ENCODE measurements at regions not wholly inside any gene's neighbourhood (a gene's known extent, or its start where the extent isn't known, plus 50 kb on each side); places are given as distances from the start of the nearest gene placed in this dataset.
A peak's percentile ranks its signal among the peaks of the same experiment; 100 is the strongest.

DNA sequence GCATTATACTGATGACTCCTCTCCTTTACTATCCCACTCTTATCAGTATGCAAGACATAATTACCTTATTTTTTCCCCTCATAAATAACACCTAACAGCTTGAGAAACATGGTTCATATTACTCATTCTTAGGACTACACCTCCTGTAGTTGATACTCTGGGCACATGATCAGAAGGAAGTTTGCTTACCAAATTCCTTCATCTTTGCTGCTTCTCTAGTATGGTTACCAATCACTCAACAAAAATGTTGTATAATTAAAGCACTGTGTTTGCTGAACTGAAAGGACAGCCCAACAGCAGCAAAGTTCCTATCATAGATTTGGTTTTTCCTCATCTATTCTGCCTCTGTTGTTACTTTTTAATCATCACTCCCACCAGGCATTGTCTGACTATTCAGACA lies 586.3 kb downstream of the LRRIQ3 start:
- Histone ChIP-seq H3K27ac (ENCODE audit: low read depth, low read length, severe bottlenecking) (no peak overlapping the region), H3K9me3 (ENCODE audit: control insufficient read depth, low read length) (no peaks in the 10 kb centered on the region)

DNA sequence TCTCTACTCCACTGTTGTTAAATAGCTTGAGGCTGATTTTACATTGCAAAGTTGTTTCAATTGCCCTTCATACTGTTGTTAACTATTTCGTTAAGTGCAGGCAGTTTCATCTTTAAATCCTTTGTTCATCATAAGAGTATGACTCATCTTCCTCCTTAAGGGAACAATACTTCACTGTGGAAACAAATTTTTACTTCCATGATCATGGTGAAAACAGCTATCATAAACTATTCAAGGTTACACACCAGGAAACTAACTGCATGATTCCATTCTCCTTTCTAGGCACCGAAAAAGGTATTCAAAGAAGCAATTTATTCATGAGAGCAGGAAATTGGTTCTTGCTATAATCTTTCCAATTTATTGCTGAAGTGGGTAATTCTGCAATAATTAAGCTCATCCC lies 593.2 kb downstream of the LRRIQ3 start:
- H3K36me3 ChIP-seq (ENCODE audit: control insufficient read depth, insufficient read depth, low read length): no peaks in the 10 kb centered on the region
- 50% methylated on average over 1 of the region's 2 CpGs; no CpG with 5 or more reads in 1 of the 2 experiments for WGBS, 2 experiments (ENCODE audit: insufficient coverage in 2 of 2)
- no peaks in the 10 kb centered on the region for H3K4me1 ChIP-seq (ENCODE audit: control insufficient read depth, insufficient read depth, low read length, poor library complexity, severe bottlenecking)
- no peak overlapping the region for H3K27ac ChIP-seq (ENCODE audit: low read depth, low read length, severe bottlenecking)
- no peaks in the 10 kb centered on the region for H3K9me3 ChIP-seq (ENCODE audit: control insufficient read depth, low read length)
- H3K4me3 ChIP-seq (ENCODE audit: extremely low read depth, insufficient read depth, low read length, poor library complexity, severe bottlenecking): no peak overlapping the region

More for the DNA sequence above, 586.3 kb downstream of the LRRIQ3 start:
- Histone ChIP-seq H3K4me1 (ENCODE audit: control insufficient read depth, insufficient read depth, low read length, poor library complexity, severe bottlenecking) (no peaks in the 10 kb centered on the region), H3K4me3 (ENCODE audit: extremely low read depth, insufficient read depth, low read length, poor library complexity, severe bottlenecking) (no peak overlapping the region), H3K36me3 (ENCODE audit: control insufficient read depth, insufficient read depth, low read length) (no peaks in the 10 kb centered on the region)

DNA sequence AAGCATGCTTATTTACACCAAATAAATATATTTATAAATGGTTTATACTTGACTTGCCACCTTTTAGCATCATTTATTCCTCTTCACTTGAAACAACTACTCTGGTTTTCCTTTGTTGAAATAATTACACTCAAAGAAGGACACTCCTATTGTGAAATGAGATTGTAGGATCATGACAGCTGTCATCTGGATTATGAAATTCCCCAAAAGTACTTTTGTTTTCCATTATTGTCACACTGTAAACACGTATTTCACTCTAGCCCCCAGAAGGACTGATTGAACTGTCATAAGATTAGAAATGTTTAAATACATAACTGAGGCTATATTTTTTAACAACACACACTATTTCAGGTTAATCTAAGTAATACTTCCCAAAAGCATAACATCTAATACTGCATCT lies 593.8 kb downstream of the LRRIQ3 start:
- H3K4me3 ChIP-seq (ENCODE audit: extremely low read depth, insufficient read depth, low read length, poor library complexity, severe bottlenecking): no peak overlapping the region
- no peaks in the 10 kb centered on the region for H3K9me3 ChIP-seq (ENCODE audit: control insufficient read depth, low read length)
- H3K27ac ChIP-seq (ENCODE audit: low read depth, low read length, severe bottlenecking): no peak overlapping the region
- H3K36me3 ChIP-seq (ENCODE audit: control insufficient read depth, insufficient read depth, low read length): no peaks in the 10 kb centered on the region
- no peaks in the 10 kb centered on the region for H3K4me1 ChIP-seq (ENCODE audit: control insufficient read depth, insufficient read depth, low read length, poor library complexity, severe bottlenecking)
- no CpG with 5 or more reads among the region's 1 CpG for WGBS, 2 experiments (ENCODE audit: insufficient coverage in 2 of 2)

DNA sequence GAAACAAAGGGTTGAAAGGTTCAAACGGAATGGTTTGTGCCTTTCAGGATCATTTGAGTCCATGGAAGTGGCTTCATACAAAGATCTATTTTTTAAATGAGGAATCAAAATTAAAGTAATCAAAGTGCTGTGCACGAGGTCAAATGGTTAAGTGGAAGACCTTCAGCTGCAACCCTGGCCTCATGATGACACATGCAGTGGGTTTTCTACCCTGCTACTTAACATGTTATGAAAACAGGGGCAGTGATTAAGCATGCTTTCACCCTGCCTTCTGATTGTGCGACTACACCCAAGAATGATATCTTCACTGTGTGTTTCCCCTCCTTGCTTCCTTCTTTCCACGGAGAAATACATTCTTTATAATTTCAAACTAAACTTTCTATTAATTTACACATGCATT lies 604.2 kb downstream of the LRRIQ3 start:
- Histone ChIP-seq H3K4me3 (ENCODE audit: extremely low read depth, insufficient read depth, low read length, poor library complexity, severe bottlenecking) (no peak overlapping the region), H3K27ac (ENCODE audit: low read depth, low read length, severe bottlenecking) (peak overlapping the region; percentile 90), H3K4me1 (ENCODE audit: control insufficient read depth, insufficient read depth, low read length, poor library complexity, severe bottlenecking) (peaks cover 3% of the 10 kb centered on the region), H3K9me3 (ENCODE audit: control insufficient read depth, low read length) (no peaks in the 10 kb centered on the region), H3K36me3 (ENCODE audit: control insufficient read depth, insufficient read depth, low read length) (no peaks in the 10 kb centered on the region)
- 80% methylated on average over 2 of the region's 4 CpGs for WGBS, 2 experiments (ENCODE audit: insufficient coverage in 2 of 2)

DNA sequence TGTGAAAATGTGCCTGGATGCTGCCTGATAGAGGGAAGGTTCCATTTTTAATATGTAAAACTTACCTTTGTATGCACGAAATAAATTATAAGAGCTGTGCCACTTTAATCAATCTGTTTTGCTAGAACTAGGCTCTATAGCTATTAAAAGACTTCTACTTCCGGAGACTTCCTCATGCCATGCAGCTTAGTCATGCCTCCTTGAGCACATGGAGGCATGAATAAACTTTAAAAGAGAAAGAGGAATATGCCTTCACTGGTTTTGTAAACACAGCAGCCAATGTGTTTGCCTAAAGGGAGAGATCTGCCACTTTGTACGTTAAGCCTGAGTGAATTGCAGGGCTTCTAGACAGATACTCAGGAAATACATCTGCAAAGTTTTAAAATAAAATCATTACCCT lies 604.6 kb downstream of the LRRIQ3 start:
- Histone ChIP-seq H3K4me3 (ENCODE audit: extremely low read depth, insufficient read depth, low read length, poor library complexity, severe bottlenecking) (no peak overlapping the region), H3K4me1 (ENCODE audit: control insufficient read depth, insufficient read depth, low read length, poor library complexity, severe bottlenecking) (peaks cover 3% of the 10 kb centered on the region), H3K9me3 (ENCODE audit: control insufficient read depth, low read length) (no peaks in the 10 kb centered on the region), H3K36me3 (ENCODE audit: control insufficient read depth, insufficient read depth, low read length) (no peaks in the 10 kb centered on the region), H3K27ac (ENCODE audit: low read depth, low read length, severe bottlenecking) (peak overlapping the region; percentile 90)
- 83% methylated on average over 1 of the region's 3 CpGs; no CpG with 5 or more reads in 1 of the 2 experiments for WGBS, 2 experiments (ENCODE audit: insufficient coverage in 2 of 2)

DNA sequence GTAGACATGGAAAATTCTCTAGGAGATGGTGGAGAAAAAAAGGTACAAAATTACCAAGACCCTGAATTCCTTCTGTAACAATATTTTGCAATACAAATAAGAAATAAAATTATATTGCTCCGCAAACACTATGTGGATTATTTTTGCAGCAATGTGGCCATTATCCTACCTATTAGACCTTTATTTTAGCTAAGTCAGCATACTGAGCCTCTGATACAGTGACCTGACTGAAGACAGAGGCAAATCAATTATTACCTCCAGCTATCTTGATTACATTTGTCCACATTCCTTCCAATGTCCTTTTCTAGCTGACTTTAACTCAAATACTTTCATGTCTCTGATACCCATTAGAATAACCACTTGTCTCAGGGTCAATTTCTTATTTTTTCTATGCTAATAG lies 610.9 kb downstream of the LRRIQ3 start:
- Histone ChIP-seq H3K4me1 (ENCODE audit: control insufficient read depth, insufficient read depth, low read length, poor library complexity, severe bottlenecking) (no peaks in the 10 kb centered on the region), H3K9me3 (ENCODE audit: control insufficient read depth, low read length) (no peaks in the 10 kb centered on the region), H3K4me3 (ENCODE audit: extremely low read depth, insufficient read depth, low read length, poor library complexity, severe bottlenecking) (no peak overlapping the region), H3K27ac (ENCODE audit: low read depth, low read length, severe bottlenecking) (no peak overlapping the region), H3K36me3 (ENCODE audit: control insufficient read depth, insufficient read depth, low read length) (no peaks in the 10 kb centered on the region)
- 100% methylated on average over 1 of the region's 1 CpG; no CpG with 5 or more reads in 1 of the 2 experiments for WGBS, 2 experiments (ENCODE audit: insufficient coverage in 2 of 2)

DNA sequence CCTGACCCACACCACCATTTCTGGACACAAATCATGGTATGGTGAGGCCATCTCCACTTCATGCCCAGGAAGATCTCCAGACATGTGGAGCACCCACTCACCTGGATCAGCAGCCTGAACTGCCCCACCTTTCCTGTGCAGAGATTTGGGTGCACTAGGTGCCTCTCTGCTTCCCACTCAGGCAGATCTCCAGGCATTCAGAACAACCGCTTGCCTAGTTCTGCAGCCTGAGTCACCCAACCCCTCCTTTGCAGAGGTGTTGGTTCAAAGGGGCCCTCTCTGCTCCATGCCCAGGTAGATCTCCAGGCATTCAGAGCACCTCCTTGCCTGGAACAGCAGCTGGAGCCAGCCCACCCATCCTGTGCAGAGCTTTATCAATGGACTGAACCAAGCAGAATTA lies 620.8 kb downstream of the LRRIQ3 start:
- Histone ChIP-seq H3K4me3 (ENCODE audit: extremely low read depth, insufficient read depth, low read length, poor library complexity, severe bottlenecking) (no peak overlapping the region), H3K4me1 (ENCODE audit: control insufficient read depth, insufficient read depth, low read length, poor library complexity, severe bottlenecking) (no peaks in the 10 kb centered on the region), H3K9me3 (ENCODE audit: control insufficient read depth, low read length) (no peaks in the 10 kb centered on the region), H3K36me3 (ENCODE audit: control insufficient read depth, insufficient read depth, low read length) (no peaks in the 10 kb centered on the region), H3K27ac (ENCODE audit: low read depth, low read length, severe bottlenecking) (no peak overlapping the region)
- WGBS, 2 experiments (ENCODE audit: insufficient coverage in 2 of 2): 100% methylated on average over 1 of the region's 1 CpG; no CpG with 5 or more reads in 1 of the 2 experiments

DNA sequence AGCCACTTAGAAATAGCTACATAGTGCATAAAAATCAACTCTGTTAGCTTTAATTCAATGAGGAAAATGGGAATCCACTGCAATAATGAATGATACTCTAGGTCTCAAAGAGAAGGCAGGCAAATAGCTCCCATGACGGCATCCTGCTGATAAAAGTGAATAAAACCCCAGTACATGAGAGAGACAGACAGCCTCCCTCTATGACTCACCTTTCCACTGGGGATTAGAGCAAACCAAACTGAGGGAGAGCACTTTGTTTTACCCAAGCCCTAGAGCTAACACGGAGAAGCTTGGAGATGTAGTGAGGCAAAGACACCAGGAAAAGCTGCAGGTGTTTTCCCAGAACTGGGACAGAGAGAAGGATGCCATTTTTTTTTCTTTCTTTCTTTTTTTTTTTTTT lies 621.9 kb downstream of the LRRIQ3 start:
- no peak overlapping the region for H3K27ac ChIP-seq (ENCODE audit: low read depth, low read length, severe bottlenecking)
- H3K4me3 ChIP-seq (ENCODE audit: extremely low read depth, insufficient read depth, low read length, poor library complexity, severe bottlenecking): no peak overlapping the region
- no peaks in the 10 kb centered on the region for H3K4me1 ChIP-seq (ENCODE audit: control insufficient read depth, insufficient read depth, low read length, poor library complexity, severe bottlenecking)
- no peaks in the 10 kb centered on the region for H3K9me3 ChIP-seq (ENCODE audit: control insufficient read depth, low read length)
- no peaks in the 10 kb centered on the region for H3K36me3 ChIP-seq (ENCODE audit: control insufficient read depth, insufficient read depth, low read length)
- no CpG with 5 or more reads among the region's 2 CpGs for WGBS, 2 experiments (ENCODE audit: insufficient coverage in 2 of 2)

DNA sequence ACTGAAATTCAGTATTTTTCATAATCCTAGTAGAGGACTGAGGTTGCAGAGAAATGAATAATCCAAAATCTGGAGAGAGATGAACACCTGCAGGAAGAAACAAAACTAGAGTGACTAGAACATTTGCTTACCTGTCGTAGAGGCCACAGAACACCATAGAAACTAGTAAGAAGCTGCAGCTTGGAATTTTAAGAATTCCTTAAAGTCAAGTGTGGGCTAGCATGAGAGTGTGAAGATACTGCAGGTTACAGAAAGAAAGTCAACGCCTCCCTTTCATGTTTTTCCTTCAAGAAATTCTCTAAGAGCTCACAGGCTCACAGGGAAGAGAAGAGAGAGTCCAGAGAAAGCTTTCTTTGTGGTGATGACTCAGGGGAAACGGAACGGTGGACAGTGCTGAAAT lies 633.7 kb downstream of the LRRIQ3 start:
- Histone ChIP-seq H3K4me1 (ENCODE audit: control insufficient read depth, insufficient read depth, low read length, poor library complexity, severe bottlenecking) (no peaks in the 10 kb centered on the region), H3K4me3 (ENCODE audit: extremely low read depth, insufficient read depth, low read length, poor library complexity, severe bottlenecking) (no peak overlapping the region), H3K9me3 (ENCODE audit: control insufficient read depth, low read length) (no peaks in the 10 kb centered on the region), H3K36me3 (ENCODE audit: control insufficient read depth, insufficient read depth, low read length) (no peaks in the 10 kb centered on the region), H3K27ac (ENCODE audit: low read depth, low read length, severe bottlenecking) (no peak overlapping the region)
- WGBS, 2 experiments (ENCODE audit: insufficient coverage in 2 of 2): 90% methylated on average over 2 of the region's 4 CpGs; no CpG with 5 or more reads in 1 of the 2 experiments

DNA sequence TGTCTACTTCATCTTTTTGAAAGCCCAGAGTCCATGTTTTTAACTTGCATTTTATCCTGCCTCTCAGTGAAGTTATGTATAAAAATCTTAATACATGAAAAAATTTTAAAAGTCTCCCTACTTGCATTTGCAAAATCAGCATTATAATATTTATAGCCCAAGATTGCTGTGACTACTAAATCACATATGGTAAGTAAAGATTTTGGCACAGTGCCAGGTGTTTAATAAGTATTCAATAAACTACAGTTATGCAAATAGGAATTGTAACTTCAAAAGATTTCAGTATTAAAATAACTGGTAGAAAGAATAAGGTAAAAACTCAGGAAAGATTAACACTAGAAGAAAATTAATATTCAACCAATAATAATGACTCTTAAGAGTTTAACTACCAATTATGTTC lies 641.7 kb downstream of the LRRIQ3 start:
- no peak overlapping the region for H3K27ac ChIP-seq (ENCODE audit: low read depth, low read length, severe bottlenecking)
- H3K36me3 ChIP-seq (ENCODE audit: control insufficient read depth, insufficient read depth, low read length): no peaks in the 10 kb centered on the region
- H3K9me3 ChIP-seq (ENCODE audit: control insufficient read depth, low read length): peaks cover 11% of the 10 kb centered on the region
- no peak overlapping the region for H3K4me3 ChIP-seq (ENCODE audit: extremely low read depth, insufficient read depth, low read length, poor library complexity, severe bottlenecking)
- no peaks in the 10 kb centered on the region for H3K4me1 ChIP-seq (ENCODE audit: control insufficient read depth, insufficient read depth, low read length, poor library complexity, severe bottlenecking)

DNA sequence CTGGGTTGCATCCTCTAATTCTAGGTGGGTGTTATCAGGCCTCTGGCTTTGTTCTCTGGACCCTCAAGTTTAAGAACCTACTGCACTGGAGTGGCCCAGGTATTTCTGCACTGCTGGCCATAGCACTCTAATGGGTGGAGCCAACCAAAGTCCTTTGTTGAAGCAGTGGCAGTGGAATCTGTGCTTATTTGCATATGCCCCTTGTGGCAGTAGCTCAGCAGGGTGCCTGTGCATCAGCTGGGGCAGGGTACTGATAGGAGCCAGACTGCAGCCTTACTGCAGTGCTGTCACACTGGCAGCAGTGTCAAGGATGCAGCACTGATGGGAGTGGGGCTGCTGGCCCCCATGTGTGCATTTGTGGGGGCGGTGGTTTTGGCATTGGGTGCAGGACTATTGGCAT lies 660.6 kb downstream of the LRRIQ3 start:
- Histone ChIP-seq H3K36me3 (ENCODE audit: control insufficient read depth, insufficient read depth, low read length) (no peaks in the 10 kb centered on the region), H3K27ac (ENCODE audit: low read depth, low read length, severe bottlenecking) (no peak overlapping the region), H3K4me1 (ENCODE audit: control insufficient read depth, insufficient read depth, low read length, poor library complexity, severe bottlenecking) (no peaks in the 10 kb centered on the region), H3K4me3 (ENCODE audit: extremely low read depth, insufficient read depth, low read length, poor library complexity, severe bottlenecking) (no peak overlapping the region), H3K9me3 (ENCODE audit: control insufficient read depth, low read length) (no peaks in the 10 kb centered on the region)
- WGBS, 2 experiments (ENCODE audit: insufficient coverage in 2 of 2): 86% methylated on average over 1 of the region's 1 CpG; no CpG with 5 or more reads in 1 of the 2 experiments

All from mesodermal cell (in vitro differentiated cells).